HFFc6 (cell line): ENCODE measurements at regions not wholly inside any gene's neighbourhood (a gene's known extent, or its start where the extent isn't known, plus 50 kb on each side); places are given as distances from the start of the nearest gene placed in this dataset.
A peak's percentile ranks its signal among the peaks of the same experiment; 100 is the strongest.

ENCODE experiments used
- DNase-seq: peaks from one replicate; pipeline ENCODE4 v3.0.0-alpha.2; 2018
- H3K27ac Mint-ChIP-seq: 2 replicates; pipeline ENCODE4 v1.8.0; 2020; ENCODE audit warnings: mild to moderate bottlenecking, mixed read lengths
- H3K27me3 Mint-ChIP-seq: 2 replicates; pipeline ENCODE4 v1.8.0; 2021; ENCODE audit warnings: mild to moderate bottlenecking, moderate library complexity, mixed read lengths; ENCODE audit not compliant: insufficient read depth
- H3K36me3 Mint-ChIP-seq: 2 replicates; pipeline ENCODE4 v1.8.0; 2021; ENCODE audit warnings: low read depth, mixed read lengths
- H3K4me1 Mint-ChIP-seq: 2 replicates; pipeline ENCODE4 v1.8.0; 2020; ENCODE audit warnings: low read depth, mixed read lengths
- H3K4me3 Mint-ChIP-seq: 2 replicates; pipeline ENCODE4 v1.8.0; 2020; ENCODE audit warnings: mild to moderate bottlenecking, moderate library complexity, mixed read lengths
- H3K9me3 Mint-ChIP-seq: 2 replicates; pipeline ENCODE4 v1.8.0; 2020; ENCODE audit warnings: mild to moderate bottlenecking, mixed read lengths
- TF ChIP-seq, protein P1 (sequence below): fragments of 200-600 bp; sonication (generic); IDR thresholded peaks from 2 replicates; pipeline ENCODE4 v1.5.0; 2021; ENCODE audit warnings: antibody characterized with exemption, mild to moderate bottlenecking

DNA sequence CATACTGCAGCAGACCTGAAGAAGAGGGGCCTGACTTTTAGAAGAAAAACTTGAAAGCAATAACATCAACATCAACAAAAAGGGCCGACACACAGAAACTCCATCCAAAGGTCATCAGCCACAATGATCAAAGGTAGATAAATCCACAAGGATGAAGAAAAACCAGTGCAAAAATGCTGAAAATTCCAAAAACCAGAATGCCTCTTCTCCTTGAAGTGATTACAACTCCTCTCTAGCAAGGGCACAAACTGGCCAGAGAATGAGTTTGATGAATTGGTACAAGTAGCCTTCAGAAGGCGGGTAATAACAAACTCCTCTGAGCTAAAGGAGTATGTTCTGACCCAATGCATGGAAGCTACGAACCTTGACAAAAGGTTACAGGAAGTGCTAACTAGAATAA is 186.2 kb upstream of the RAI14 start:
- H3K36me3 Mint-ChIP-seq, result peaks cover 16% of the 10 kb centered on the region

DNA sequence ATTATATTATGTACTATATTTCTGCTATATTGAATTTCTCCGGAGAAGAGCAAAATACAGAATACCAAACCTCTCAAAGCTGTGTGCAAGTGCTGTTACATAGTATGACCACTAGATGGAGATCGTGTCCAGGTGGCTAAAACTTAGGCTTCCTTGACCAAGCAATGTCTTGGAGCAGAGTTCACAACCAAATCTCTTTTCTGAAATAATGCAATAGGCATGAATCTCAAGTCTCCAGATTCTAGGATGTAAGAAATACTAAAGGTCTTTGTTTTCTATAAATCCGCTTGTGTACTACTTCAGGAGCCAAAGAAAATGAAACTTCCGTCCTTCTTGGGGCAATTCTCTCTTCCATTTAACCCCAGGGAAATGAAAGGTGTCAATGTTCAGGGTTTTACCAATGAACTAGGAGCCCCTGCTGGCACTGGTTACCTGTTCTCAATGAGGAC is 181.5 kb upstream of the RAI14 start:
- peak; percentile 60 for DNase-seq
- H3K9me3 Mint-ChIP-seq, result peaks cover 17% of the 10 kb centered on the region
- H3K36me3 Mint-ChIP-seq, result peaks cover 16% of the 10 kb centered on the region
- peaks cover 13% of the 10 kb centered on the region for H3K27me3 Mint-ChIP-seq
- no peak overlapping the region for H3K4me3 Mint-ChIP-seq
- H3K4me1 Mint-ChIP-seq, result peaks cover 7% of the 10 kb centered on the region
- H3K27ac Mint-ChIP-seq, result no peak overlapping the region
- TF ChIP-seq, protein P1, sequence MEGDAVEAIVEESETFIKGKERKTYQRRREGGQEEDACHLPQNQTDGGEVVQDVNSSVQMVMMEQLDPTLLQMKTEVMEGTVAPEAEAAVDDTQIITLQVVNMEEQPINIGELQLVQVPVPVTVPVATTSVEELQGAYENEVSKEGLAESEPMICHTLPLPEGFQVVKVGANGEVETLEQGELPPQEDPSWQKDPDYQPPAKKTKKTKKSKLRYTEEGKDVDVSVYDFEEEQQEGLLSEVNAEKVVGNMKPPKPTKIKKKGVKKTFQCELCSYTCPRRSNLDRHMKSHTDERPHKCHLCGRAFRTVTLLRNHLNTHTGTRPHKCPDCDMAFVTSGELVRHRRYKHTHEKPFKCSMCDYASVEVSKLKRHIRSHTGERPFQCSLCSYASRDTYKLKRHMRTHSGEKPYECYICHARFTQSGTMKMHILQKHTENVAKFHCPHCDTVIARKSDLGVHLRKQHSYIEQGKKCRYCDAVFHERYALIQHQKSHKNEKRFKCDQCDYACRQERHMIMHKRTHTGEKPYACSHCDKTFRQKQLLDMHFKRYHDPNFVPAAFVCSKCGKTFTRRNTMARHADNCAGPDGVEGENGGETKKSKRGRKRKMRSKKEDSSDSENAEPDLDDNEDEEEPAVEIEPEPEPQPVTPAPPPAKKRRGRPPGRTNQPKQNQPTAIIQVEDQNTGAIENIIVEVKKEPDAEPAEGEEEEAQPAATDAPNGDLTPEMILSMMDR, result peak; percentile 98

More for the DNA sequence above, 186.2 kb upstream of the RAI14 start:
- no peak overlapping the region for H3K4me3 Mint-ChIP-seq
- TF ChIP-seq, protein P1, result no peak
- no peak for DNase-seq
- H3K4me1 Mint-ChIP-seq, result peaks cover 25% of the 10 kb centered on the region
- H3K27ac Mint-ChIP-seq, result no peak overlapping the region
- H3K9me3 Mint-ChIP-seq, result peaks cover 17% of the 10 kb centered on the region
- peaks cover 12% of the 10 kb centered on the region for H3K27me3 Mint-ChIP-seq

DNA sequence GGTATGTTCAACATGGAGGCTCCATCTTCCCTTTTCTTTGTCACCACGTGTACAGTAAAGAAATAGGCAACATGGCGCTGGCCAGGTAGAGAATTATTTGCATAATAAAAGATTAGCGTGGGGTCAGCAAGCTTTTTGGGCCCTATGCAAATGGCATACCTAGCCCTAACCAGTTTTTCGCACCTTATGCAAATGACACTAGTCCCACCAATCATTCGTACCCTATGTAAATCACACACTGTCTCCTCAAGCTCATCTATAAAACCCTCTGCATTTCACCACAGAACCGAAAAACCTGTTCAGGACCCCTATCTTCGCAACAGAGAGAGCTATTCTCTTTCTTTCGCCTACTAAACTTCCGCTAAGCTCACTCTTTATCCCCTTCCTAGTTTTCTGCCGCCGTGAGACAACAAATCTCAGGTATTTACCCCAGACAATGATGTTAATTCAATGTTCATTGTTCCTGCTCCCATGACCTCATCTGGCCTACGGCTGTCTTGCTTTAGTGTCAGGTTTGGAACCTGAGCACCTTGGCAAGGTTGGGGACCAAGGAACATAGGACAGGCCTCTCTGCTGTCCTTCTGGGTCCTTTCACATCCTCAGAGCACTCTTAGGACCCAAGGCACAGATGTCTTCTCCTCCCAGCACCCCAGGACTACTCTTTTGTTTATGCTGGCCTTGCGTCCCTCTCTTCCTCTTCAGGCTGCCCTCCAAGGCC is 180.7 kb upstream of the RAI14 start:
- Mint-ChIP-seq H3K9me3 (peaks cover 13% of the 10 kb centered on the region), H3K27ac (no peak overlapping the region), H3K27me3 (peaks cover 10% of the 10 kb centered on the region), H3K4me3 (no peak overlapping the region), H3K36me3 (peaks cover 12% of the 10 kb centered on the region), H3K4me1 (peaks cover 7% of the 10 kb centered on the region)
- TF ChIP-seq, protein P1, result no peak
- DNase-seq, result no peak

DNA sequence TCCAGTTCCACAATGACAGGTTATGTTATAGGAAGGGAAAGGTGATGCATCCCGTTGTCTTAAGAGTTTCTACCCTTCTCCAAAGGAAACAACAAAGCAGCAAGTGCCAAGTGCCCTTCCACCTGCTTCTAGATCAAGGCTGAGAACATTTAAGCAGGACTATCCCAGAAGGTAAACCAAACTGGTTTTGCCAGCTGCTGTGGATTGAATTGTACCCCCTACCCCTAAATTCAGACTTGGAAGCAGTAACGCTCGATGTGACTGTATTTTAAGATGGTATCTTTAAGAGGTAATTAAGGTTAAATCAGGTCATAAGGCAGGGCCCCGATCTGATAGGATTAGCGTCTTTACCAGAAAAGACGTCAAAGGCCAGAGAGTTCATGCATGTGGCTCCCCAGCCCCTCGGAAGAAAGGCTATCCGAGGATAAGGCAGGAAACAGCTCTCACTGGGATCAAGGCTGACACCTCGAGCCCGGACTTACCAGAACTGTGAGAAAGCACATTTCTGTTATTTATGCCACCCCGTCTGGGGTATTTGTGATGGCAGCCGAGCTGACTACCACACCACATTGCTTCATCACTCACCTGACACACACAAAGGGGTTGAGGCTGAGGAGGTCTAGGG is 179.1 kb upstream of the RAI14 start:
- TF ChIP-seq, protein P1, result no peak
- peaks cover 9% of the 10 kb centered on the region for H3K27me3 Mint-ChIP-seq
- no peak for DNase-seq
- H3K4me3 Mint-ChIP-seq, result no peak overlapping the region
- peaks cover 7% of the 10 kb centered on the region for H3K4me1 Mint-ChIP-seq
- H3K36me3 Mint-ChIP-seq, result no peaks in the 10 kb centered on the region; the same call in 1 of the 2 replicates
- H3K27ac Mint-ChIP-seq, result no peak overlapping the region
- no peaks in the 10 kb centered on the region; the same call in 1 of the 2 replicates for H3K9me3 Mint-ChIP-seq

DNA sequence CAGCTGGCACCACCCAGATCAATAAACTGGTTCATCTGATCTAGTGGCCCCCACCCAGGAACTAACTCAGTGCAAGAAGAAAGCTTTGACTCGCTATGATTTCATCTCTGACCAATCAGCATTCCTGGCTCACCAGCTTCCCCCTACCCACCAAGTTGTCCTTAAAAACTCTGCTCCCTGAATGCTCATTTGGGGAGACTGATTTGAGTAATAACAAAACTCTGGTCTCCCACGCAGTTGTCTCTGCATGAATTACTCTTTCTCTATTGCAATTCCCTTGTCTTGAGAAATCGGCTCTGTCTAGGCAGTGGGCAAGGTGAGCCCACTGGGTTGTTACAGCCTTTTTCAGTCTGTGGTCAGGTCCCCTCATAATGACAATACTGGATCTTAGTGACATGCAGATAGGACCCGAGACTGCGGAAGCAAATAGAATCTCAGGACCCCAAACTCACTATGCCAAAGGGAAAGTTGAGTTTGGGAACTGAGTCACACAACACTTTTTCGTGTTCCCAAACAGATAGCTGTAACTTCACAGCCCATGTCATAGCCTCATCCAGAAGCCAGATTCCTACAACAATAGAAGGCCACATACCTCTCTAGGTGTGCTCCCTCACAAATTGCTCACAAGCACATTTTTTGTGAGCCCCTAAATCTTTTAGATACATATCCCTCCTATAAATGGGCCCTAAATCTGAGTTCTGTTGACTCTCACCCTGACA is 175.2 kb upstream of the RAI14 start:
- Mint-ChIP-seq H3K9me3 (no peaks in the 10 kb centered on the region; the same call in 1 of the 2 replicates), H3K27ac (no peak overlapping the region), H3K36me3 (no peaks in the 10 kb centered on the region; the same call in 1 of the 2 replicates)

More for the DNA sequence above, 175.2 kb upstream of the RAI14 start:
- H3K4me1 Mint-ChIP-seq, result peaks cover 27% of the 10 kb centered on the region
- peaks cover 5% of the 10 kb centered on the region for H3K27me3 Mint-ChIP-seq
- H3K4me3 Mint-ChIP-seq, result no peak overlapping the region
- DNase-seq, result no peak
- TF ChIP-seq, protein P1, result no peak
